ENCODE measurements at regions not wholly inside any gene's neighbourhood (a gene's known extent, or its start where the extent isn't known, plus 50 kb on each side); places are given as distances from the start of the nearest gene placed in this dataset.
A peak's percentile ranks its signal among the peaks of the same experiment; 100 is the strongest.

GRCh38 chr5:89606939-89607534 is 724.1 kb upstream of the MEF2C start:
- no peak for DNase-seq

- DNase-seq: no peak
Observed at GRCh38 chr5:89604342-89604741, 721.4 kb upstream of the MEF2C start.

GRCh38 chr5:89601880-89602279 is 718.9 kb upstream of the MEF2C start:
- DNase-seq: no peak

- no peak for DNase-seq
Observed at GRCh38 chr5:89597878-89598277, 714.9 kb upstream of the MEF2C start.

GRCh38 chr5:89596821-89597220 is 713.8 kb upstream of the MEF2C start:
- no peak for DNase-seq

- peak; percentile 5 for DNase-seq
Observed at GRCh38 chr5:89595056-89595455, 712.1 kb upstream of the MEF2C start.

- no peak for DNase-seq
Observed at GRCh38 chr5:89584339-89584956, 701.5 kb upstream of the MEF2C start.

GRCh38 chr5:89583534-89583933 is 700.5 kb upstream of the MEF2C start:
- DNase-seq: no peak

- DNase-seq: no peak
Observed at GRCh38 chr5:89582768-89583339, 699.9 kb upstream of the MEF2C start.

- DNase-seq: no peak
Observed at GRCh38 chr5:89580976-89581375, 698.0 kb upstream of the MEF2C start.

- no peak for DNase-seq
Observed at GRCh38 chr5:89575319-89575718, 692.3 kb upstream of the MEF2C start.

GRCh38 chr5:89573345-89573744 is 690.4 kb upstream of the MEF2C start:
- no peak for DNase-seq

GRCh38 chr5:89572696-89573095 is 689.7 kb upstream of the MEF2C start:
- no peak for DNase-seq

- no peak for DNase-seq
Observed at GRCh38 chr5:89570557-89570956, 687.6 kb upstream of the MEF2C start.

GRCh38 chr5:89566340-89566739 is 683.4 kb upstream of the MEF2C start:
- DNase-seq: no peak

- no peak for DNase-seq
Observed at GRCh38 chr5:89560696-89561095, 677.7 kb upstream of the MEF2C start.

- peak; percentile 12 for DNase-seq
Observed at GRCh38 chr5:89556215-89556913, 673.4 kb upstream of the MEF2C start.

- no peak for DNase-seq
Observed at GRCh38 chr5:89546657-89547056, 663.7 kb upstream of the MEF2C start.

GRCh38 chr5:89545626-89546025 is 662.6 kb upstream of the MEF2C start:
- DNase-seq: no peak

GRCh38 chr5:89545076-89545475 is 662.1 kb upstream of the MEF2C start:
- no peak for DNase-seq

GRCh38 chr5:89542736-89543135 is 659.8 kb upstream of the MEF2C start:
- DNase-seq: no peak

- no peak for DNase-seq
Observed at GRCh38 chr5:89537800-89538199, 654.8 kb upstream of the MEF2C start.

- no peak for DNase-seq
Observed at GRCh38 chr5:89536020-89536419, 653.0 kb upstream of the MEF2C start.

GRCh38 chr5:89535411-89535810 is 652.4 kb upstream of the MEF2C start:
- DNase-seq: no peak
